GM20431 (cell line): ENCODE measurements at regions not wholly inside any gene's neighbourhood (a gene's known extent, or its start where the extent isn't known, plus 50 kb on each side); places are given as distances from the start of the nearest gene placed in this dataset.
"Not testable (repeated sequence)": the region's sequence is repeated elsewhere in the genome, so short reads cannot be mapped to it uniquely, and the experiment has no call there.

Experiments
- in situ Hi-C: fragments of 300-500 bp; cut with MseI, MboI; formaldehyde crosslinking; loops from one replicate; pipeline ENCODE4 v1.15.0; 2020; ENCODE audit warnings: low sequenced_read_pairs; ENCODE audit not compliant: unreplicated experiment

GRCh38 chr1:173297798-173298391 is 90.8 kb upstream of the TNFSF4 start:
- in situ Hi-C loops, result no loop called here

- in situ Hi-C loops, result no loop called here
Observed at GRCh38 chr1:173300061-173301044, 93.2 kb upstream of the TNFSF4 start.

- in situ Hi-C loops, result no loop called here
Observed at GRCh38 chr1:173301507-173301906, 94.4 kb upstream of the TNFSF4 start.

- in situ Hi-C loops, result no loop called here
Observed at GRCh38 chr1:173302366-173302765, 95.2 kb upstream of the TNFSF4 start.

GRCh38 chr1:173302890-173303829 is 96.0 kb upstream of the TNFSF4 start:
- in situ Hi-C loops, result no loop called here

GRCh38 chr1:173303984-173304383 is 96.9 kb upstream of the TNFSF4 start:
- in situ Hi-C loops, result no loop called here

GRCh38 chr1:173304529-173305227 is 97.5 kb upstream of the TNFSF4 start:
- in situ Hi-C loops, result no loop called here

- in situ Hi-C loops, result no loop called here
Observed at GRCh38 chr1:173307845-173308244, 100.7 kb upstream of the TNFSF4 start.

GRCh38 chr1:173314656-173315055 is 107.5 kb upstream of the TNFSF4 start:
- in situ Hi-C loops, result no loop called here

- in situ Hi-C loops, result no loop called here
Observed at GRCh38 chr1:173315296-173315695, 108.2 kb upstream of the TNFSF4 start.

GRCh38 chr1:173318788-173319187 is 111.7 kb upstream of the TNFSF4 start:
- in situ Hi-C loops, result no loop called here

GRCh38 chr1:173324352-173324751 is 117.2 kb upstream of the TNFSF4 start:
- in situ Hi-C loops, result not testable (repeated sequence)

GRCh38 chr1:173327987-173328386 is 120.9 kb upstream of the TNFSF4 start:
- in situ Hi-C loops, result not testable (repeated sequence)

- in situ Hi-C loops, result no loop called here
Observed at GRCh38 chr1:173328961-173329360, 121.8 kb upstream of the TNFSF4 start.

GRCh38 chr1:173329726-173330125 is 122.6 kb upstream of the TNFSF4 start:
- in situ Hi-C loops, result no loop called here

- in situ Hi-C loops, result no loop called here
Observed at GRCh38 chr1:173330149-173330951, 123.2 kb upstream of the TNFSF4 start.

- in situ Hi-C loops, result not testable (repeated sequence)
Observed at GRCh38 chr1:173330952-173331548, 123.9 kb upstream of the TNFSF4 start.

- in situ Hi-C loops, result no loop called here
Observed at GRCh38 chr1:173332026-173332425, 124.9 kb upstream of the TNFSF4 start.

GRCh38 chr1:173333581-173333980 is 126.5 kb upstream of the TNFSF4 start:
- in situ Hi-C loops, result no loop called here
